HepG2 (cell line): ENCODE measurements at regions not wholly inside any gene's neighbourhood (a gene's known extent, or its start where the extent isn't known, plus 50 kb on each side); places are given as distances from the start of the nearest gene placed in this dataset.

ENCODE experiments used
- ATAC-seq: fragments of 200-7000 bp; cut with Tn5 transposase; 3 replicates; pipeline ENCODE4 v1.9.1; 2020; ENCODE audit warnings: mild to moderate bottlenecking, moderate library complexity
- BruUV-seq: library from RNA; stranded (reverse); fragments of 400-500 nt; replicated peaks from 2 replicates; lab custom pipeline; 2021; lab: Mats Ljungman, UMichigan
- CTCF ChIA-PET: fragments of 300-600 bp; formaldehyde crosslinking; extraction: SDS; loops from one replicate; lab custom pipeline; 2021; ENCODE audit warnings: low total read pairs, inconsistent platforms, low intra/inter-chr PET ratio; lab: Yijun Ruan, JAX
- POLR2A ChIA-PET: fragments of 350-600 bp; sonication (Branson Sonifier 250); formaldehyde crosslinking; loops from one replicate; lab custom pipeline; 2020; ENCODE audit warnings: antibody characterized with exemption, inconsistent platforms; lab: Yijun Ruan, JAX
- DNase-seq: peaks from one replicate; pipeline ENCODE4 v3.0.0-alpha.2; 2015; ENCODE audit warnings: low spot score
- FAIRE-seq: peaks from 3 replicates; lab custom pipeline; 2011; peaks lifted over from hg19 to GRCh38; lab: Jason Lieb, UNC
- H2AFZ ChIP-seq: one replicate; pipeline ENCODE4 v1.6.1; 2011; ENCODE audit warnings: low read length, inconsistent platforms
- H3K27ac ChIP-seq: fragments of 300-600 bp; 3 replicates; pipeline ENCODE4 v1.8.0; 2011; ENCODE audit warnings: mixed run types, mild to moderate bottlenecking, mixed read lengths, low read length, inconsistent platforms; ENCODE audit not compliant: insufficient read depth; ENCODE audit errors: extremely low read length
- H3K27me3 ChIP-seq, 2 experiments: fragments of 200-600 bp in 1 of 2; 2 replicates in 1 of 2; 3 replicates in 1 of 2; pipeline versions ENCODE4 v1.6.0 to v1.8.0; 2011; ENCODE audit warnings: low read length in 2 of 2, mild to moderate bottlenecking in 2 of 2, moderate library complexity in 2 of 2, inconsistent platforms in 1 of 2; ENCODE audit not compliant: insufficient read depth in 2 of 2, control insufficient read depth in 1 of 2
- H3K36me3 ChIP-seq, 2 experiments: fragments of 200-600 bp in 1 of 2; replicated peaks in 1 of 2; 2 replicates in 1 of 2; 3 replicates in 1 of 2; pipeline versions ENCODE4 v1.5.1 to v1.8.0; 2011; ENCODE audit warnings: low read length in 2 of 2, inconsistent platforms in 1 of 2; ENCODE audit not compliant: insufficient read depth in 2 of 2, control insufficient read depth in 1 of 2
- H3K4me1 ChIP-seq: 2 replicates; pipeline ENCODE4 v1.5.1; 2012; ENCODE audit warnings: low read length, inconsistent platforms; ENCODE audit not compliant: insufficient read depth
- H3K4me2 ChIP-seq: 2 replicates; pipeline ENCODE4 v1.6.0; 2011; ENCODE audit warnings: low read depth, low read length, inconsistent platforms
- H3K4me3 ChIP-seq, 3 experiments: fragments of 200-600 bp in 1 of 3; sonication (generic), shearing (Covaris generic) in 1 of 3; replicated peaks in 1 of 3; 2 replicates each; pipeline ENCODE4 v1.5.1; 2011 to 2016; ENCODE audit warnings: low read length in 3 of 3, inconsistent platforms in 2 of 3, low read depth in 2 of 3, mild to moderate bottlenecking in 2 of 3, control low read depth in 1 of 3, mixed read lengths in 1 of 3; ENCODE audit not compliant: insufficient read depth in 1 of 3
- H3K79me2 ChIP-seq: one replicate; pipeline ENCODE4 v1.6.1; 2011; ENCODE audit warnings: low read length, inconsistent platforms; ENCODE audit not compliant: insufficient read depth
- H3K9ac ChIP-seq: 2 replicates; pipeline ENCODE4 v1.6.0; 2011; ENCODE audit warnings: mild to moderate bottlenecking, low read depth, low read length, inconsistent platforms; ENCODE audit not compliant: insufficient read depth
- H3K9me3 ChIP-seq: 2 replicates; pipeline ENCODE4 v1.5.1; 2012; ENCODE audit warnings: mild to moderate bottlenecking, low read length
- H4K20me1 ChIP-seq: 2 replicates; pipeline ENCODE4 v1.6.0; 2011; ENCODE audit warnings: inconsistent platforms, mild to moderate bottlenecking, low read length, moderate library complexity; ENCODE audit not compliant: insufficient read depth
- CEBPB ChIP-seq: IDR thresholded peaks from 2 replicates; pipeline ENCODE4 v1.6.1; 2011; ENCODE audit warnings: low read depth, low read length, improper control_type of control experiment, borderline replicate concordance
- ZNF563 ChIP-seq: sonication (generic); formaldehyde crosslinking; IDR thresholded peaks from 2 replicates; pipeline ENCODE4 v1.8.0; 2022; ENCODE audit warnings: mild to moderate bottlenecking, moderate library complexity, missing genetic modification reagents
- WGBS: methylation state at CpG from one replicate; pipeline ENCODE4 v1.1.6; 2017; ENCODE audit warnings: low lambda C conversion rate; 5-methylcytosine and 5-hydroxymethylcytosine counted together
- in situ Hi-C: cut with HindIII; loops from 2 replicates; pipeline ENCODE4 v1.10.0; 2017; ENCODE audit warnings: low pct_unique_long_range_greater_than_20kb; ENCODE audit not compliant: extremely low pct_ligation_motif_present
- intact Hi-C: fragments of 100-400 bp; cut with micrococcal nuclease; formaldehyde crosslinking; loops from one replicate; pipeline ENCODE4 v1.10.0; 2022; ENCODE audit not compliant: unreplicated experiment
- TF ChIP-seq, protein P1 (sequence below): sonication (generic); formaldehyde crosslinking; IDR thresholded peaks from 2 replicates; pipeline ENCODE4 v1.8.1; 2023; ENCODE audit warnings: mild to moderate bottlenecking, moderate library complexity, missing genetic modification reagents

DNA sequence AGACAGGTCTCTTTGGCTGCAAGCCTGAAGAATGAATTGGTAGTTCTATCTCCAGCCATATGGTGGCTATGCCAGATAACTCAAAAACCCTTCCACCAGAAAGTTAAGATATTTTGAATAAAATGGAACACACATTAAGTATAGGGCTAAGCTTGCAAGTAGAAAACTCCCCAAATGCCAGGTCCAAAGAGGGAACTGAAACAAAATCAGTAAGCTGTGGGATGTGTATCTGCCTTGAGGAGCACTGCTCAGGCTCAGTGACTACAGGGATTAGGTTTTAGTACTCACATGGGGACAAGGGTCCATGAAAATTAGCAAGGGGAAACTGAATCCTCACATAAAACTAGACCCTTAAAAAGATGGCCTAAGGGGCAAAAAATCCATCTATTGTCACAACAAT is 115.7 kb upstream of the PMFBP1 start:
- no peaks in the 10 kb centered on the region for H3K79me2 ChIP-seq
- no peak overlapping the region for H2AFZ ChIP-seq
- DNase-seq (no peak), FAIRE-seq (no peak), ATAC-seq (no peak)
- no peaks in the 10 kb centered on the region for H4K20me1 ChIP-seq
- ChIA-PET POLR2A (no interaction called here), CTCF (no interaction called here)
- no peaks in the 10 kb centered on the region for H3K9me3 ChIP-seq
- no peak overlapping the region for H3K4me2 ChIP-seq
- in situ Hi-C loops (no loop called here), intact Hi-C loops (no loop called here)
- peaks cover 0 to 4% of the 10 kb centered on the region in 2 experiments; a peak in 2 of 5 replicates for H3K36me3 ChIP-seq
- no peaks in the 10 kb centered on the region for H3K4me1 ChIP-seq
- no peaks in the 10 kb centered on the region for H3K27me3 ChIP-seq
- no peak overlapping the region for H3K4me3 ChIP-seq
- no peak overlapping the region for H3K9ac ChIP-seq
- BruUV-seq: no TSS peak
- no peak overlapping the region for H3K27ac ChIP-seq
- TF ChIP-seq ZNF563 (CRISPR knock-in tag): no peak
- TF ChIP-seq, all 625 proteins: peak for 0

DNA sequence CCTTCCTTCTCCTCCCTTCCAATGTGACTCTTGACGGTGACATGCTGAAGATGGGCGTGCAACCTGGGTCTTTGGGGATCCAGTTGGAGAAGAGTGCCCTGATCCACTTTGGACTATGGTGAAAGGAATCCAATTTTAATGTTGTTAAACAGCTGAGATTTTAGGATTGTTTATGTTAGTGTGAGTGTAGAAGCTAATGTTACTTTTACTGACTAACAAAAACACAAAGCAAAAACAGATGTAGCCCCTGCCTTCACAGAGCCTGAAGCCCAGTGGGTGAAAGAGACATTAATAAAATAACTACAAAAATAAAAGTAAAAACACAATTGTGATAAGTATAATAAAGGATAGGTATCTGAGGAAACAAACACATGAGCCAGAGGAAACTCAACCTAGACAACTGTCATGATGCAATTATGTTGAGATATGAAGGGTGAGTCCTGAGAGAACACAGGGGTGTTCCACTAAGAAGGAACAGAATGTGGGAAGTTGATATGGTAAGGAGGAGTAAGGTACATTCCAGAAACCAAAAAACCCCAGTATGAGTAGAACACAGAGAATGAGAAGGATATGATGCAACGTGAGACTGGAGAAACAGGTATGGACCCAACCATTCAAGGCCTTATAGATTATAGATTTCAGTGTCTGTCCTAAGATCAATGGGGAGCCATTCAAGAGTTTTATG is 115.1 kb upstream of the PMFBP1 start:
- no peaks in the 10 kb centered on the region for H3K79me2 ChIP-seq
- H3K4me2 ChIP-seq: no peak overlapping the region
- no peak overlapping the region for H3K9ac ChIP-seq
- in situ Hi-C loops (no loop called here), intact Hi-C loops (no loop called here)
- no peaks in the 10 kb centered on the region for H3K4me1 ChIP-seq
- H3K27ac ChIP-seq: no peak overlapping the region
- WGBS: 98% methylated on average over 3 of the region's 3 CpGs
- TF ChIP-seq, protein P1, sequence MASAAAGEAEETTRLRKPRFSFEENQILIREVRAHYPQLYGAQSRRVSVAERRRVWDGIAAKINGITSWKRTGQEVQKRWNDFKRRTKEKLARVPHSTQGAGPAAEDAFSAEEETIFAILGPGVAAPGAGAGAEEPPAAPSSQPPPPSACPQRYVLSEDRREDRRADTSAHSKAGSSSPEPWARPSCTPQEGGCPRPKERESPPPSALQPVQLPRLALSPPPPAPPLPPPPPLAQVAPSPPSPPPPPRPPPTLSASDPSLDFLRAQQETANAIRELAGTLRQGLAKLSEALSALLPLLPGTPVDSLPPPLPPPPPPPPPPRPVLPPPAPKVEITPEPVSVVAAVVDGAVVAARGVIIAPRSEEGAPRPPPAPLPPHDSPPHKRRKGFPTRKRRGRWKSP (CRISPR knock-in tag): no peak
- TF ChIP-seq CEBPB: peak; percentile 13; the same call in 1 of the 2 replicates
- H4K20me1 ChIP-seq: no peaks in the 10 kb centered on the region
- no peak for ATAC-seq
- DNase-seq: no peak
- H3K36me3 ChIP-seq: peaks cover 0 to 4% of the 10 kb centered on the region in 2 experiments; a peak in 2 of 5 replicates
- no peaks in the 10 kb centered on the region for H3K9me3 ChIP-seq
- no peaks in the 10 kb centered on the region for H3K27me3 ChIP-seq
- FAIRE-seq: no peak
- ChIA-PET POLR2A (no interaction called here), CTCF (no interaction called here)
- no TSS peak for BruUV-seq
- H2AFZ ChIP-seq: no peak overlapping the region
- no peak overlapping the region for H3K4me3 ChIP-seq
